Stomach (tissue), 8 donors: ENCODE measurements at regions not wholly inside any gene's neighbourhood (a gene's known extent, or its start where the extent isn't known, plus 50 kb on each side); places are given as distances from the start of the nearest gene placed in this dataset.

Experiments used
- DNase-seq, 2 donors: peaks; one replicate each; pipeline versions ENCODE4 v3.0.0 to v3.0.0-alpha.2; 2013 to 2019
- H3K27ac ChIP-seq, 5 donors: fragments of 200-600 bp in 4 of 5; sonication (generic) in 4 of 5; one replicate each; pipeline ENCODE4 v1.5.1; 2013 to 2019; ENCODE audit warnings: mild to moderate bottlenecking in 1 of 5, moderate library complexity in 1 of 5
- H3K27me3 ChIP-seq, 3 donors: fragments of 200-600 bp; sonication (generic); one replicate each; pipeline ENCODE4 v1.5.1; 2017 to 2019; ENCODE audit warnings: mixed run types in 1 of 3
- H3K36me3 ChIP-seq, 4 donors: fragments of 200-600 bp; sonication (generic); 1 replicate in 3 of 4; 2 replicates in 1 of 4; pipeline ENCODE4 v1.5.1; 2016 to 2019
- H3K4me1 ChIP-seq, 4 donors: fragments of 200-600 bp; sonication (generic); one replicate each; pipeline ENCODE4 v1.5.1; 2016 to 2019
- H3K4me3 ChIP-seq, 4 donors: fragments of 200-600 bp; sonication (generic) in 3 of 4; one replicate each; pipeline ENCODE4 v1.5.1; 2016 to 2019; ENCODE audit warnings: mild to moderate bottlenecking in 1 of 4
- H3K9me3 ChIP-seq, 4 donors: fragments of 200-600 bp; sonication (generic); one replicate each; pipeline ENCODE4 v1.5.1; 2016 to 2019
- EP300 ChIP-seq: sonication (generic); formaldehyde crosslinking; IDR thresholded peaks from one replicate; pipeline ENCODE4 v1.6.1; 2017; ENCODE audit warnings: antibody characterized with exemption
- POLR2A ChIP-seq, 4 donors: fragments of 450-650 bp; IDR thresholded peaks; one replicate each; pipeline ENCODE4 v1.6.1; 2016; ENCODE audit warnings: antibody characterized with exemption in 4 of 4, control low read depth in 2 of 4, mild to moderate bottlenecking in 1 of 4, moderate library complexity in 1 of 4
- POLR2AphosphoS5 ChIP-seq, 3 donors: sonication (generic); formaldehyde crosslinking; IDR thresholded peaks; one replicate each; pipeline ENCODE4 v1.6.1; 2016; ENCODE audit warnings: antibody characterized with exemption in 3 of 3
- WGBS, 5 donors: extraction: QIAGEN DNeasy Blood & Tissue Kit in 3 of 5; methylation state at CpG; one replicate each; pipeline versions ENCODE4 v1.1.5 to v1.1.7; 2013 to 2018; 5-methylcytosine and 5-hydroxymethylcytosine counted together
- intact Hi-C: fragments of 100-400 bp; cut with DNase I; formaldehyde crosslinking; loops from one replicate; pipeline ENCODE4 v1.15.1; 2023; ENCODE audit warnings: low total_unique reads
- TF ChIP-seq, protein P1 (sequence below), 7 experiments: fragments of 450-650 bp in 4 of 7; fragments of 200-600 bp in 3 of 7; sonication (generic) in 3 of 7; IDR thresholded peaks; one replicate each; pipeline ENCODE4 v1.5.1; 2016 to 2019; ENCODE audit warnings: antibody characterized with exemption in 7 of 7, control low read depth in 2 of 7, mild to moderate bottlenecking in 1 of 7
- donor health status: healthy with polysubstance abuse.
- donor health status: Bipolar disorder and iron deficiency.
- donor health status: healthy.

DNA sequence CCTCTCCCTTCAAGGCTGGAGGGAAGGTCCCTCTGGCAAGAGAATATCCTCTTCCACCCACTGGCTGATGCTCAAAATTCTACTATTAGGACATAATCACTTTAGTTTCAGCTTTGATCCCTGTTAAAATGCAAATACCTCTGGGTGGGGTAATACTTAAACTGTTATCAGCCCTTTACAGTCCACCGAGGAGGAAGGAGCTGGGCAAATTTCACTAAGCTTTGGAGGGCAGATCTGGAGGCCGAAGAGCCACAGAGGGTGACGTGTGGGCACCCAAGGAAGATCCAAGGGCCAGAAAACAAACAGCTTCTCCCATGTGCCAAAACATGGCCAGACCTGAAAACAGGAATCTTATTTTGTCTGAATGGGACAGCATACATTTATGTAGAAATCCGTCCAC lies 74.6 kb upstream of the BCL11A start:
- Histone ChIP-seq H3K27ac (no peak overlapping the region), H3K4me1 (no peaks in the 10 kb centered on the region), H3K36me3 (no peaks in the 10 kb centered on the region), H3K9me3 (no peaks in the 10 kb centered on the region), H3K27me3 (peaks cover 0 to 13% (median 0%) of the 10 kb centered on the region in 3 donors), H3K4me3 (no peak overlapping the region)
- WGBS, 5 donors = 68 to 79% (median 69%) methylated on average over 4 of the region's 4 CpGs
- intact Hi-C loops = no loop called here
- DNase-seq = no peak
- TF ChIP-seq EP300 (no peak), POLR2A (IDR thresholded peaks at IDR 0.05) (no peak)
- TF ChIP-seq, protein P1, sequence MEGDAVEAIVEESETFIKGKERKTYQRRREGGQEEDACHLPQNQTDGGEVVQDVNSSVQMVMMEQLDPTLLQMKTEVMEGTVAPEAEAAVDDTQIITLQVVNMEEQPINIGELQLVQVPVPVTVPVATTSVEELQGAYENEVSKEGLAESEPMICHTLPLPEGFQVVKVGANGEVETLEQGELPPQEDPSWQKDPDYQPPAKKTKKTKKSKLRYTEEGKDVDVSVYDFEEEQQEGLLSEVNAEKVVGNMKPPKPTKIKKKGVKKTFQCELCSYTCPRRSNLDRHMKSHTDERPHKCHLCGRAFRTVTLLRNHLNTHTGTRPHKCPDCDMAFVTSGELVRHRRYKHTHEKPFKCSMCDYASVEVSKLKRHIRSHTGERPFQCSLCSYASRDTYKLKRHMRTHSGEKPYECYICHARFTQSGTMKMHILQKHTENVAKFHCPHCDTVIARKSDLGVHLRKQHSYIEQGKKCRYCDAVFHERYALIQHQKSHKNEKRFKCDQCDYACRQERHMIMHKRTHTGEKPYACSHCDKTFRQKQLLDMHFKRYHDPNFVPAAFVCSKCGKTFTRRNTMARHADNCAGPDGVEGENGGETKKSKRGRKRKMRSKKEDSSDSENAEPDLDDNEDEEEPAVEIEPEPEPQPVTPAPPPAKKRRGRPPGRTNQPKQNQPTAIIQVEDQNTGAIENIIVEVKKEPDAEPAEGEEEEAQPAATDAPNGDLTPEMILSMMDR (IDR thresholded peaks at IDR 0.05) = no peak

DNA sequence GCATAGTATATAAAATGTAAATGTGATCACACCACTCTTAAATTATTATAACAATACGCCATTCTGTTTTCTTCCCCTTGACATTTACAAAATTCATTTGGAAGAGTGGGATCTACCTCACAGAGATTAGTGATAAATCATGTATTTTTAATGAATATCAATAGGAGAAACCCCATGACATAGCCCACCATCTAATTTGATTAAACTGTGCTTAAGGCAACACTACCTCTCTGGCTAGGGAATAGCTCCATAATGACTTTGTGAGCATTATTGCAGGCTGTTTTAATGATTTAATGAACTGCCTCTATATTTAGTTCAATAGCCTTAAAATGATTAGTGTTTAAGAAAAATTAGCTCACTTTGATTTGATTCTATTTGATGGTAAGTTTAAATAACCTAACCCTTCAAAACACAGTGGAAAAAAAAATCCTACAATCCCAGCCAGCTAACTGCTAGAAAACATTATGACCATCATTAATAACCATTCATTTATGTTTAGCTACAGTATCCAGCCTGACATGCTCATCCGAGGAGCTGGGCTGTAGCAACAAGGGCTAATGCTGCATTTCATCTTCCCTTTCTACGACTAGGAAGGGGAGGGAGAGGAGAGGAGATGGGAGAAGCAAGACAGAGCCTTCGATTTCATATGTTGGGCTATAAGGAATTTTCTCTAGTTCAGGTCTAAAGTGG lies 75.3 kb upstream of the BCL11A start:
- H3K36me3 ChIP-seq = no peaks in the 10 kb centered on the region
- no peak for DNase-seq
- TF ChIP-seq, protein P1 (IDR thresholded peaks at IDR 0.05) = no peak
- TF ChIP-seq EP300 (no peak), POLR2A (IDR thresholded peaks at IDR 0.05) (no peak), POLR2AphosphoS5 (IDR thresholded peaks at IDR 0.05) (no peak)
- no peaks in the 10 kb centered on the region for H3K4me1 ChIP-seq
- no peaks in the 10 kb centered on the region for H3K9me3 ChIP-seq
- H3K27me3 ChIP-seq = peaks cover 0 to 13% (median 0%) of the 10 kb centered on the region in 3 donors
- no peak overlapping the region for H3K4me3 ChIP-seq
- intact Hi-C loops = no loop called here
- WGBS, 5 donors = 60 to 67% (median 66%) methylated on average over 4 of the region's 4 CpGs
- H3K27ac ChIP-seq = no peak overlapping the region

DNA sequence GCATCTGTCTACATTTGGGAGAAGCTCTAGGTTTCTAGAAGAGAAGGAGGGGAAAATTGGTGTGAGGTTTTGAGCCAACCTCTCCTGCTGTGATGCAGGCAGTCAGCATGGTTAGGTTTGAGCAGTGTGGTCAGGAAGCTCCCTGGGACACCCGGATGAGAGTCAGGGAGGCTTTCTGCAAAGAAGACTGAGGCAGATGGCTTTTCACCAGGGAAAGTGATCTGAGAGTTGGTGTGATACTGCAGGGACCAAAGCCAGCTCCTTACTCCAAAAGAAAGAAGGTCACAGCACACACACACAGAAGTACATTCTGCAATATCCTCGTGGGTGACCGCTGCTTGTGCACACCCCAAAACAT lies 75.8 kb upstream of the BCL11A start:
- WGBS, 5 donors = 52 to 72% (median 55%) methylated on average over 3 of the region's 3 CpGs
- intact Hi-C loops = no loop called here
- H3K36me3 ChIP-seq = no peaks in the 10 kb centered on the region
- DNase-seq = no peak
- no peaks in the 10 kb centered on the region for H3K9me3 ChIP-seq
- H3K4me1 ChIP-seq = no peaks in the 10 kb centered on the region
- H3K27ac ChIP-seq = no peak overlapping the region
- no peak overlapping the region for H3K4me3 ChIP-seq
- peaks cover 0 to 13% (median 0%) of the 10 kb centered on the region in 3 donors for H3K27me3 ChIP-seq
- TF ChIP-seq, protein P1 (IDR thresholded peaks at IDR 0.05) = no peak

DNA sequence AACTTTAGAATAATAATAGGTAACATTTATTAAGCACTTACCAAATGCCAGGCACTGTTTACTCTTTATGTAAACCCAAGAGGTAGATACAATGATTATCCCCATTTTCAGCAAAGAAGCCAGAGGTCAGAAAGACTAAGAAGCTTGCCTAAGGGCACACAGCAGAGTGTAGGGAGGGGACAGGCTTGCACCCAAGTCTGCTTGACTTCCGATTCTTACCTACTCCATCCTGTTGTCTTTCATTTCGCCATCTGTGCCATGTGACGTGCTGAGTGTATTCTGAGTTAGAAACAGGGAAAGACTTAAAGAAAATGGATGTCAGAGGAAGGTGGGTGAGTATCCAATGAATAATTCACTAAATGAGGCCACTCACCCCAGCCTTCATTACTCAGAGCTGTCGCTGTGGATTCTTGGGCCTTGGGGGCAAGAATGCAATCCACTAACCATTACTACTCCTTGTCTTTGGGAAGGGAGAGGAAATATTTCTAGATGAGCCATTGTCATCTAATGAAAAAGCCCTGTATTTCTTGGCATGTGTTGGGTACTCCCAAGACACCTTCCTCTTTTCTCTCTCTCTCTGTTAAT lies 76.4 kb upstream of the BCL11A start:
- Histone ChIP-seq H3K27me3 (peaks cover 0 to 13% (median 0%) of the 10 kb centered on the region in 3 donors), H3K4me1 (no peaks in the 10 kb centered on the region), H3K36me3 (no peaks in the 10 kb centered on the region), H3K9me3 (no peaks in the 10 kb centered on the region), H3K27ac (no peak overlapping the region), H3K4me3 (no peak overlapping the region)
- intact Hi-C loops = no loop called here
- DNase-seq = no peak
- 75 to 93% (median 83%) methylated on average over 4 of the region's 4 CpGs for WGBS, 5 donors
- TF ChIP-seq POLR2AphosphoS5 (IDR thresholded peaks at IDR 0.05) (no peak), POLR2A (IDR thresholded peaks at IDR 0.05) (no peak), EP300 (no peak)
- TF ChIP-seq, protein P1 (IDR thresholded peaks at IDR 0.05) = no peak
